Transverse colon (tissue), 4 donors: ENCODE measurements at regions not wholly inside any gene's neighbourhood (a gene's known extent, or its start where the extent isn't known, plus 50 kb on each side); places are given as distances from the start of the nearest gene placed in this dataset.

Experiments used
- DNase-seq: peaks from one replicate; pipeline ENCODE4 v3.0.0-alpha.2; 2019
- H3K27ac ChIP-seq, 4 donors: fragments of 200-600 bp; sonication (generic); 2 replicates each; pipeline ENCODE4 v1.5.1; 2016 to 2018; ENCODE audit warnings: inconsistent platforms in 4 of 4
- H3K27me3 ChIP-seq: fragments of 200-600 bp; sonication (generic); 2 replicates; pipeline ENCODE4 v1.5.1; 2017; ENCODE audit warnings: inconsistent platforms
- H3K36me3 ChIP-seq, 4 donors: fragments of 200-600 bp; sonication (generic); 2 replicates each; pipeline ENCODE4 v1.5.1; 2017 to 2019; ENCODE audit warnings: inconsistent platforms in 4 of 4
- H3K4me1 ChIP-seq, 4 donors: fragments of 200-600 bp; sonication (generic); 2 replicates each; pipeline ENCODE4 v1.5.1; 2017 to 2020; ENCODE audit warnings: inconsistent platforms in 4 of 4
- H3K4me3 ChIP-seq, 4 donors: fragments of 200-600 bp; sonication (generic); 1 replicate in 1 of 4; 2 replicates in 3 of 4; pipeline versions ENCODE4 v1.5.1 to v1.6.1; 2017 to 2019; ENCODE audit warnings: inconsistent platforms in 4 of 4
- H3K9me3 ChIP-seq, 2 donors: fragments of 200-600 bp; sonication (generic); 2 replicates each; pipeline ENCODE4 v1.5.1; 2017 to 2019; ENCODE audit warnings: inconsistent platforms in 2 of 2
- EP300 ChIP-seq: sonication (generic); formaldehyde crosslinking; IDR thresholded peaks from one replicate; pipeline ENCODE4 v1.6.1; 2017; ENCODE audit warnings: antibody characterized with exemption, low read depth
- POLR2A ChIP-seq: fragments of 450-650 bp; IDR thresholded peaks from one replicate; pipeline ENCODE4 v1.6.1; 2016; ENCODE audit warnings: antibody characterized with exemption, mild to moderate bottlenecking, moderate library complexity
- POLR2AphosphoS5 ChIP-seq, 3 donors: sonication (generic); formaldehyde crosslinking; IDR thresholded peaks; one replicate each; pipeline ENCODE4 v1.6.1; 2016; ENCODE audit warnings: antibody characterized with exemption in 3 of 3
- WGBS, 2 donors: methylation state at CpG; one replicate each; pipeline ENCODE4 v1.1.5; 2018; ENCODE audit warnings: low coverage in 1 of 2; 5-methylcytosine and 5-hydroxymethylcytosine counted together
- in situ Hi-C, 4 donors: fragments of 200-750 bp; cut with MboI; loops; one replicate each; pipeline versions ENCODE4 v1.15.0 to v1.15.1; 2017; ENCODE audit warnings: low sequenced_read_pairs in 3 of 4, low pct_ligation_motif_present in 1 of 4, low pct_unique_long_range_greater_than_20kb in 1 of 4
- intact Hi-C: fragments of 100-400 bp; cut with DNase I; formaldehyde crosslinking; loops from one replicate; pipeline ENCODE4 v1.15.1; 2023; ENCODE audit warnings: low total_unique reads
- TF ChIP-seq, protein P1 (sequence below), 5 experiments: fragments of 200-600 bp in 3 of 5; fragments of 450-650 bp in 2 of 5; sonication (generic) in 3 of 5; IDR thresholded peaks; 1 replicate in 2 of 5; 2 replicates in 3 of 5; pipeline ENCODE4 v1.5.1; 2016 to 2017; ENCODE audit warnings: antibody characterized with exemption in 5 of 5, inconsistent platforms in 3 of 5, mild to moderate bottlenecking in 2 of 5, moderate library complexity in 1 of 5

GRCh38 chr7:47211519-47211973, 370.4 kb downstream of the TNS3 start:
- no peaks in the 10 kb centered on the region for H3K36me3 ChIP-seq
- no peak for DNase-seq
- no peaks in the 10 kb centered on the region for H3K9me3 ChIP-seq
- H3K4me1 ChIP-seq: peaks cover 0 to 13% (median 4%) of the 10 kb centered on the region in 4 donors
- in situ Hi-C loops (no loop called here), intact Hi-C loops (loop anchor here (2.0 kb wide), 1 partner anchor 59 kb away; no protein-coding TSS in a partner anchor)
- TF ChIP-seq POLR2A (no peak), POLR2AphosphoS5 (IDR thresholded peaks at IDR 0.05) (peak; percentile 3 to 26 (median 7))
- no peaks in the 10 kb centered on the region for H3K27me3 ChIP-seq
- no peak overlapping the region for H3K27ac ChIP-seq
- H3K4me3 ChIP-seq: no peak overlapping the region
- whole genome bisulfite sequencing, 2 donors: 47 to 60% methylated on average over 2 to 5 of the region's 5 CpGs

- Histone ChIP-seq H3K9me3 (no peaks in the 10 kb centered on the region), H3K27ac (no peak overlapping the region), H3K4me1 (peaks cover 0 to 13% (median 3%) of the 10 kb centered on the region in 4 donors), H3K36me3 (no peaks in the 10 kb centered on the region), H3K4me3 (no peak overlapping the region), H3K27me3 (no peaks in the 10 kb centered on the region)
- intact Hi-C loops (loop anchor here (2.0 kb wide), 1 partner anchor 60 kb away; no protein-coding TSS in a partner anchor), in situ Hi-C loops (no loop called here)
- WGBS, 2 donors: 23 to 85% methylated on average over 2 to 4 of the region's 4 CpGs
- TF ChIP-seq EP300 (no peak), POLR2A (no peak), POLR2AphosphoS5 (IDR thresholded peaks at IDR 0.05) (no peak)
- TF ChIP-seq, protein P1, sequence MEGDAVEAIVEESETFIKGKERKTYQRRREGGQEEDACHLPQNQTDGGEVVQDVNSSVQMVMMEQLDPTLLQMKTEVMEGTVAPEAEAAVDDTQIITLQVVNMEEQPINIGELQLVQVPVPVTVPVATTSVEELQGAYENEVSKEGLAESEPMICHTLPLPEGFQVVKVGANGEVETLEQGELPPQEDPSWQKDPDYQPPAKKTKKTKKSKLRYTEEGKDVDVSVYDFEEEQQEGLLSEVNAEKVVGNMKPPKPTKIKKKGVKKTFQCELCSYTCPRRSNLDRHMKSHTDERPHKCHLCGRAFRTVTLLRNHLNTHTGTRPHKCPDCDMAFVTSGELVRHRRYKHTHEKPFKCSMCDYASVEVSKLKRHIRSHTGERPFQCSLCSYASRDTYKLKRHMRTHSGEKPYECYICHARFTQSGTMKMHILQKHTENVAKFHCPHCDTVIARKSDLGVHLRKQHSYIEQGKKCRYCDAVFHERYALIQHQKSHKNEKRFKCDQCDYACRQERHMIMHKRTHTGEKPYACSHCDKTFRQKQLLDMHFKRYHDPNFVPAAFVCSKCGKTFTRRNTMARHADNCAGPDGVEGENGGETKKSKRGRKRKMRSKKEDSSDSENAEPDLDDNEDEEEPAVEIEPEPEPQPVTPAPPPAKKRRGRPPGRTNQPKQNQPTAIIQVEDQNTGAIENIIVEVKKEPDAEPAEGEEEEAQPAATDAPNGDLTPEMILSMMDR (IDR thresholded peaks at IDR 0.05): no peak
- DNase-seq: no peak
These were observed 371.5 kb downstream of the TNS3 start for GRCh38 chr7:47210281-47210854.

- TF ChIP-seq EP300 (no peak), POLR2A (no peak), POLR2AphosphoS5 (IDR thresholded peaks at IDR 0.05) (no peak)
- TF ChIP-seq, protein P1 (IDR thresholded peaks at IDR 0.05): no peak
- no peaks in the 10 kb centered on the region for H3K27me3 ChIP-seq
- peaks cover 0 to 8% (median 0%) of the 10 kb centered on the region in 4 donors for H3K4me1 ChIP-seq
- no peak for DNase-seq
- H3K4me3 ChIP-seq: no peak overlapping the region
- no peaks in the 10 kb centered on the region for H3K9me3 ChIP-seq
- WGBS, 2 donors: 60 to 73% methylated on average over 1 to 3 of the region's 3 CpGs
- no peaks in the 10 kb centered on the region for H3K36me3 ChIP-seq
- H3K27ac ChIP-seq: no peak overlapping the region
- in situ Hi-C loops: no loop called here
- intact Hi-C loops: no loop called here
These were observed 374.0 kb downstream of the TNS3 start for GRCh38 chr7:47207956-47208355.

GRCh38 chr7:47204709-47205108, 377.2 kb downstream of the TNS3 start:
- H3K27ac ChIP-seq: no peak overlapping the region
- intact Hi-C loops: no loop called here

GRCh38 chr7:47202146-47202783, 379.6 kb downstream of the TNS3 start:
- 49 to 82% methylated on average over 2 to 7 of the region's 7 CpGs for WGBS, 2 donors
- H3K4me1 ChIP-seq: no peaks in the 10 kb centered on the region
- H3K4me3 ChIP-seq: no peak overlapping the region
- TF ChIP-seq, protein P1 (IDR thresholded peaks at IDR 0.05): no peak
- TF ChIP-seq EP300: no peak
- TF ChIP-seq POLR2AphosphoS5 (IDR thresholded peaks at IDR 0.05): no peak
- TF ChIP-seq POLR2A: no peak
- no peaks in the 10 kb centered on the region for H3K9me3 ChIP-seq
- no peaks in the 10 kb centered on the region for H3K27me3 ChIP-seq
- intact Hi-C loops (no loop called here), in situ Hi-C loops (no loop called here)
- H3K27ac ChIP-seq: no peak overlapping the region
- H3K36me3 ChIP-seq: no peaks in the 10 kb centered on the region
- no peak for DNase-seq

More at GRCh38 chr7:47204709-47205108, 377.2 kb downstream of the TNS3 start:
- Histone ChIP-seq H3K4me3 (no peak overlapping the region), H3K36me3 (no peaks in the 10 kb centered on the region), H3K27me3 (no peaks in the 10 kb centered on the region), H3K4me1 (no peaks in the 10 kb centered on the region), H3K9me3 (no peaks in the 10 kb centered on the region)
- no peak for DNase-seq
- in situ Hi-C loops: no loop called here
- WGBS, 2 donors: 66 to 83% methylated on average over 2 of the region's 2 CpGs
- no peak for TF ChIP-seq EP300
